HL-60 (cell line): ENCODE measurements at regions not wholly inside any gene's neighbourhood (a gene's known extent, or its start where the extent isn't known, plus 50 kb on each side); places are given as distances from the start of the nearest gene placed in this dataset.

Experiments
- DNase-seq, 2 experiments: peaks; one replicate each; pipeline ENCODE4 v3.0.0-alpha.2; 2010 to 2020; ENCODE audit warnings: low read depth in 1 of 2, low spot score in 1 of 2
- H3K27ac ChIP-seq: fragments of 250-450 bp; sonication (Bioruptor Pico); replicated peaks from 2 replicates; pipeline ENCODE4 v1.5.1; 2020; ENCODE audit warnings: mild to moderate bottlenecking, moderate library complexity
- H3K27me3 ChIP-seq: fragments of 250-450 bp; sonication (Bioruptor Pico); 2 replicates; pipeline ENCODE4 v1.5.1; 2021; ENCODE audit warnings: mild to moderate bottlenecking, moderate library complexity; ENCODE audit not compliant: insufficient read depth, poor library complexity, severe bottlenecking
- H3K4me3 ChIP-seq: replicated peaks from 2 replicates; pipeline ENCODE4 v1.5.1; 2011; ENCODE audit warnings: mild to moderate bottlenecking, control low read depth, low read length; ENCODE audit not compliant: insufficient read depth
- CTCF ChIP-seq: IDR thresholded peaks from one replicate; pipeline ENCODE4 v1.5.1; 2011; ENCODE audit warnings: low read length, control low read depth, inconsistent platforms; ENCODE audit not compliant: insufficient read depth
- GABPA ChIP-seq: IDR thresholded peaks from 2 replicates; pipeline ENCODE4 v1.6.1; 2012; ENCODE audit warnings: low read depth
- POLR2AphosphoS5 ChIP-seq: IDR thresholded peaks from 2 replicates; pipeline ENCODE4 v1.6.1; 2012; ENCODE audit warnings: low read depth
- REST ChIP-seq: IDR thresholded peaks from 2 replicates; pipeline ENCODE4 v1.6.1; 2012; ENCODE audit warnings: low read depth; ENCODE audit not compliant: insufficient replicate concordance
- SPI1 ChIP-seq: IDR thresholded peaks from 2 replicates; pipeline ENCODE4 v1.6.1; 2012; ENCODE audit warnings: low read depth, mild to moderate bottlenecking, borderline replicate concordance

GRCh38 chr4:108529984-108530905 lies 90.1 kb upstream of the RPL34 start:
- no peak for DNase-seq
- H3K4me3 ChIP-seq = no peak overlapping the region
- TF ChIP-seq REST (no peak), POLR2AphosphoS5 (no peak), GABPA (no peak), CTCF (no peak), SPI1 (no peak)
- H3K27ac ChIP-seq = no peak overlapping the region
- peaks cover 5% of the 10 kb centered on the region for H3K27me3 ChIP-seq

DNA sequence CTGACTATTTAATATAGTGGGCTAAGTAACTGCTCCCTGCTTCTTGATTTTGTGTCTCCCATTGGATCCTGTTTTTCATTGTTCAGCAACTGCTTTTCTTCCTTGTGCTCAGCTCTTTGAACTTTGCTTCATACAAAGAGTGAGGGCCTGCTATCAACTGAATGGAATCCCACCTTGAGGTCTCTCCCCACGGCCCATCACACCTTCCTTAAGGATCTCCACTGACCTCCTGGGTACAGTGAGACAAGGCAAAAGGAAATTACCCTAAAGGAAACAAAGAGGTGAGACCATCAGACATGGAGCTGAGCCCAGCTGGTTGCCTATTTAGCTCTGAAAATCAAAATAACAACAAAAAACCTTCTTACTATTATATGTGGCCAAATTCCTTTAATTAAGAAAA lies 91.3 kb upstream of the RPL34 start:
- TF ChIP-seq GABPA (no peak), SPI1 (no peak), REST (no peak), POLR2AphosphoS5 (no peak), CTCF (no peak)
- no peak overlapping the region for H3K27ac ChIP-seq
- H3K4me3 ChIP-seq = no peak overlapping the region
- no peak for DNase-seq
- peaks cover 5% of the 10 kb centered on the region for H3K27me3 ChIP-seq

- TF ChIP-seq CTCF (no peak), REST (no peak), POLR2AphosphoS5 (no peak), GABPA (no peak), SPI1 (no peak)
- Histone ChIP-seq H3K27ac (no peak overlapping the region), H3K27me3 (peaks cover 2% of the 10 kb centered on the region), H3K4me3 (no peak overlapping the region)
- no peak for DNase-seq
Measured at GRCh38 chr4:108527723-108528122, 92.7 kb upstream of the RPL34 start.
